ENCODE measurements at regions not wholly inside any gene's neighbourhood (a gene's known extent, or its start where the extent isn't known, plus 50 kb on each side); places are given as distances from the start of the nearest gene placed in this dataset.

GRCh38 chr2:173750353-173750801, 214.8 kb downstream of the SP3 start:
- TF ChIP-seq POLR2A (IDR thresholded peaks at IDR 0.05) (no peak), CTCF (IDR thresholded peaks at IDR 0.05) (no peak)
